GM21360 (cell line): ENCODE measurements at regions not wholly inside any gene's neighbourhood (a gene's known extent, or its start where the extent isn't known, plus 50 kb on each side); places are given as distances from the start of the nearest gene placed in this dataset.
"Not testable (repeated sequence)": the region's sequence is repeated elsewhere in the genome, so short reads cannot be mapped to it uniquely, and the experiment has no call there.

Experiments
- ATAC-seq: cut with Tn5 transposase; IDR thresholded peaks from one replicate; pipeline ENCODE4 v1.9.1; 2021; ENCODE audit warnings: mild to moderate bottlenecking, moderate library complexity; ENCODE audit not compliant: unreplicated experiment

DNA sequence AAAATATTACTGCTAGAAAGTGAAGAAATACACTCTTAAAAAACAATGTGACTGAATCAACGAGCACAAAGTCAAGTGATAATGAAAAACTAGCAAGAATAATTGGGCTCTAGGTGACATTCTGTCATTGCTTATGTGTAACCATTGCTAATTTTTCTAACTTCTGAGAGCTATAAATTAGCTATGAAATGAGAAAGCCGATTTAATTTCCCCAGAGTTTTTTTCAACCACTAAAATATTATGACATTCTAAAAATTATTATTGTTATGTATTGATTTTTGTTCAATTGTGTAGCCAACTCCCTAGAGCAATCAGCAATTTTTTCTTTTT, 458.6 kb upstream of the ATXN8OS start:
- no peak for ATAC-seq

GRCh38 chr13:69648340-69649062, 459.1 kb upstream of the ATXN8OS start:
- ATAC-seq, result no peak

DNA sequence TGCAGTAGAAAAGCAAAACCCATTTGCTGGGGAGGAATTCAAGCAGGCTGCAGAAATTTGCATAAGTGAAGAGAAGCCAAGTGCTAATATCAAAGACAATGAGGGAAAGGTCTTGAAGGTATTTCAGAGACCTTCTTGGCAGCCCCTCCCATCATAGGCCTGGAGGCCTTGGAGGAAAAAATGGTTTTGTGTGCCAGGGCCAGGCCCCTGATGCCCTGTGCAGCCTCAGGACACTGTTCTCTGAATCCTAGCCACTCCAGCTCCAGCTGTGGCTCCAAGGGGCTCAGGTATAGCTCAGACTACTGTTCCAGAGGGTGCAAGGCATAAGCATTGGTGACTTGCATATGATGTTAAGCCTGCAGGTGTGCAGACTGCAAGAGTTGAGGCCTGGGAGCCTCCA, 463.2 kb upstream of the ATXN8OS start:
- no peak for ATAC-seq

GRCh38 chr13:69641773-69642172, 465.9 kb upstream of the ATXN8OS start:
- ATAC-seq, result no peak

DNA sequence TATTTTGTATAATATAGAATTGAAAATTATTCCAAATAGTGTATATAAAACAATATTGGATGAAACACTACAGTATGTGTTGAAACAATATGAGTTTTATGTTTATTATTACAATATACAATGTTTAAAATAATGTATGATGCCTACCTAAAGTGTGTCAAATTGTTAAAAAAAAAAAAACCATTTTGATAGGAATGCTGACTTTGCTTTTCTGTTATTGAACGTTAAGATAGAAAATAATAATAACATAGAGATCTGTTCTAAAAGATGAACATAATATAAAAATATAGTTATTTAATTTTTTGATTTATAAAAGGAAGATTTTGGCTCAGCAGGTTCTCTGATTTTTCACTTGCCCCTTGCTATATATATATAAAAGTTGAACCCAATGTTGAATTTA, 474.6 kb upstream of the ATXN8OS start:
- no peak for ATAC-seq

GRCh38 chr13:69623973-69624372, 483.7 kb upstream of the ATXN8OS start:
- ATAC-seq, result no peak

- ATAC-seq, result no peak
Observed at GRCh38 chr13:69619651-69620050, 488.0 kb upstream of the ATXN8OS start.

DNA sequence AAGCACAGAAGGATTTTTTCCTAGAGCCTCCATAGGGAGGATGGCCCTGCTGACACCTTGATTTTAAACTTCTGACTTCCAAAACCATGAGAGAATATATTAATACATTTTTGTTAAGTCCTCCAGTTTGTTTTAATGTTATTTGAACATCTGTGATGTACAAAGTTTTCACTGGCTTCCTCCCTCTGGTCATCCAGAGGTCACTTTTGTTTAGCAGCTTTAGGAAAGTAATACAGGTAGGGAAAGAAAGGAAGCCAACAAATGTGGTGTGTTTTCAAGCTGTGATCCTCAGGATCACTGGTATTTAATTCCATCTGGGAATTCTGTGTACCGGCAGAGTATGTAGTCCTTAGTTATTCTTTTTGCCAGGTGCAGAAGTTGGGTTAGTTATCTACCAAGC, 488.8 kb upstream of the ATXN8OS start:
- no peak for ATAC-seq

DNA sequence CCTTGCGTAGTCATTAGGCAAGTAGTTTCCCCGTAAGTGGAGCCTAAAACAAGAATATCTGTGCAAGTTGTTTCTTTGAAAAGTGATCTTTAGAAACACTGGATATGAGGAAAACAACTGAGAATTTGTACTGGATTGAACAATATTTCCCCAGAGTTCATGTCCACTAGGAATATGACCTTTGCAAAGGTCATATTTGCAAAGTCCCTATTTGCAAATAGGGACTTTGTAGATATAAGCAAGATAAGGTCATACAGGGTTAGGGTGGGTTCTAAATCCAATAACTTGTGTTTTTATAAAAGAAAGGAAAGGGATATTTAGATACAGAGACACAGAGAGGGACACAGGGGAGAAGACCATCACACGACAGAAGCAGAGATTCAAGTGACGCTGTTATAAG, 489.2 kb upstream of the ATXN8OS start:
- ATAC-seq, result no peak

- ATAC-seq, result no peak
Observed at GRCh38 chr13:69617587-69617986, 490.0 kb upstream of the ATXN8OS start.

DNA sequence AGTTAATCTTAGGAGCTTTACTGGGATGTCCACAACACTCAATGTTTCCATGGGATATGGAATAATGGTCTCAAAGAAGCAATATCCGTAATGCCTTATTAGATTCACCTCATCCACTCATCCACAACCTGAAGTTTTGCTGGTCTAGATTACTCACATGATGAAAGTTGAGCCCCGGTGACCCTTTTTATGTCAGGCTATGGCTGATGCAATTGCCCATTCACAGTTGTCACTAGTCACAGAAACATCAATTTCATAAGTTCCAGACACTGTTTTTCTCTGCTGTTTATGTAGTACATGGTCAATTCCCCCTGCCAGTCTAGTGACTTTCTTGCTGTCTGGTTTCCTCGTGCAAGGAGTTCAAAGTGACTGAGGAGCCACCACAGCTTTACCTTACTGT, 491.2 kb upstream of the ATXN8OS start:
- no peak for ATAC-seq

- ATAC-seq, result not testable (repeated sequence)
Observed at GRCh38 chr13:69615055-69615454, 492.6 kb upstream of the ATXN8OS start.

DNA sequence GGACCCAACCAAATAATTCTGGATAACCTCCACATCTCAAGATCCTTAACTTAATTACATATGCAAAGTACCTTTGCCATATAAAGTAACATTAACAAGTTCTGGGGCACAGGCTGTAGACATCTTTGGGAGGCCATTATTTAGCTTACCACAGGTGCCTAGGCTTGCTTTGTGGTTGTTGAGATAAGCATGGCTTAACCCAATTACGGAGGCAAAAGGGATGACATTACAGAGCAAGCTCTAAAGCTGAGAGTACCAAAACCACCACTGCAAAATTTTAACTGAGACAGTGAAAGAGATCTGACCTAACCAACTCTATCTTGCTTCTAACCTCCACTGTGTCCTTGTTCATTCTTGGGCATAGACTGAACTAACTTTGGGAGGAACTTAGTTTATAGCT, 502.9 kb upstream of the ATXN8OS start:
- ATAC-seq, result no peak

GRCh38 chr13:69603144-69603853, 504.3 kb upstream of the ATXN8OS start:
- ATAC-seq, result no peak

GRCh38 chr13:69601661-69602060, 506.0 kb upstream of the ATXN8OS start:
- ATAC-seq, result no peak

DNA sequence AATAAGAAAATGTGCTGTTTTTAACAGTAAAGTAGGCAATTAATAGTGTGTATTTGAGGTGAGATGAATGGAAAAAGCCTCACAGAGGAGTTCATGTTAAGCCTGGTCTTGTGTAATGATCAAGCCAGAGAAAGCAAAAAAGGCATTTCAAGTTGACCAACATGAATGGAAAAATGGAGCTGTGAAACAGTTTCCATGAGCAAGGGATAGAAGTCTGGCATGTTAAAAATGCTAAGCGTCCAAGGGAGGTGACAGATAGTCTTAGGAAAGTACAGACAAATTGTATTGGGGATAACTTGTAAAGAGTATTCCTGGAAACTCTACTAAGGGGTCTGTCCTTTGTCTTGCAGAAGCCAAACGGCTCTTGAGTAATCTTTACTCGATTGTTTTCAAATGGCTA, 506.8 kb upstream of the ATXN8OS start:
- no peak for ATAC-seq

- ATAC-seq, result no peak
Observed at GRCh38 chr13:69597088-69597487, 510.5 kb upstream of the ATXN8OS start.

- no peak for ATAC-seq
Observed at GRCh38 chr13:69595181-69595580, 512.4 kb upstream of the ATXN8OS start.

DNA sequence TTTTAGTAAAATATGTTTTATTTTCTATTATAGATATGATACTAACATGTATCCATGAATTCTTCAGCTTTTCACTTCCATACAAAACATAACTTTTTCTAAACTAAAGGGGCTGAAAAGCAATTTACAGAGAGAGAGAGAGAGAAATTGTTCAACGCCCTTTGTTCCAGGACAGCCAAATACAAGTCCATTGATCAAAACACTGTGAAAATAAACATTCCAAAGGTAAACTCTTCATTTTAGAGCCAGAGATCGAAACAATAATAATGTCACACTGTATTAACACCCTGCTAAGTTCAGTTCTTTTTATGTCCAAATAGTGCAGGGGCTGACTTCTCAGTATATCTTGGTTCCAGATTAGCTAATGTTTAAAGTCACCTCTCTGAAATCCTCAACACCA, 516.2 kb upstream of the ATXN8OS start:
- ATAC-seq, result no peak

DNA sequence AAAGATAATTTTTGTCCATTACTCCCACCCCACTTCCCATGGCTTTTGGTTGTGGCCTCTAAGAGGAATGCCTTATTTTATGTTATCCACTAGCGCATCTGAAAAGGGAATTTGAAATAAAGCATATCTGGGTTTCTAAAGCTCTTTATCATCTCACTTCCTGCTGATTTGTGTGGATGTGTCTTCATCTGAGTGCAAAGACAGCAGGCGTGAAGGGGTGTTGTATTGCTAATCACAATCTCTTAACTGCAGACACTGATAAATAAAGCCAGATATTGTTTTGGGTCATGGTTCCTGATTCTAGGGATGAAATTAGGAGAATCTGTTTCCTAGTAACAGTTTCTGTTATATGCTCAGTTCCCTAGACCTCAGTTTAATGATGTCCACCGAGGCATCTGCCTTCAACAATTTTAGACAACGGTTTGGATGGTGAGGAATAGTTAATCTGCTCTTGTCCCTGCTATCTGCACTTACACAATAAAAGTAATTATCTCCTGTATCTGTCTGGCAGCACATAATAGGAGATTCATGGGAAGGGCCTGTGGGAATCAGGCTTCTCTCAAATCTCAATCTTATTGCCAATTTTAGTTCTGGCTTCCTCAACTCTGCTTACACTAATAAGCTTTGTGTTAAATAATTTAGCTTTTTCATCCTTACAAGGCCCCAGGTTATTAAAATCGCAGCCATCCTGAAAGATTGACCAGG, 517.9 kb upstream of the ATXN8OS start:
- no peak for ATAC-seq

- no peak for ATAC-seq
Observed at GRCh38 chr13:69585656-69586055, 522.0 kb upstream of the ATXN8OS start.

GRCh38 chr13:69580255-69580654, 527.4 kb upstream of the ATXN8OS start:
- no peak for ATAC-seq
